Activated CD4-positive, alpha-beta T cell treated with anti-CD3 and anti-CD28 coated beads for 36 hours (primary cell): ENCODE measurements at regions not wholly inside any gene's neighbourhood (a gene's known extent, or its start where the extent isn't known, plus 50 kb on each side); places are given as distances from the start of the nearest gene placed in this dataset.
"Not testable (repeated sequence)": the region's sequence is repeated elsewhere in the genome, so short reads cannot be mapped to it uniquely, and the experiment has no call there.

Experiments
- ATAC-seq: fragments of 200-7000 bp; cut with Tn5 transposase; one replicate; pipeline ENCODE4 v1.10.0; 2021; ENCODE audit warnings: mild to moderate bottlenecking, moderate library complexity
- CTCF ChIA-PET: fragments of 350-600 bp; sonication (Branson Sonifier 250); formaldehyde crosslinking; loops from one replicate; lab custom pipeline; 2021; ENCODE audit warnings: antibody characterized with exemption; lab: Charles Lee
- POLR2A ChIA-PET: fragments of 350-600 bp; sonication (Branson Sonifier 250); formaldehyde crosslinking; loops from one replicate; lab custom pipeline; 2021; ENCODE audit warnings: antibody characterized with exemption, inconsistent platforms; lab: Charles Lee
- DNase-seq: peaks from one replicate; pipeline ENCODE4 v3.0.0-alpha.2; 2020
- H3K27ac Mint-ChIP-seq: one replicate; pipeline ENCODE4 v1.8.0; 2021; ENCODE audit warnings: mixed read lengths
- H3K27me3 Mint-ChIP-seq: one replicate; pipeline ENCODE4 v1.8.0; 2021; ENCODE audit warnings: mixed read lengths
- H3K36me3 Mint-ChIP-seq: one replicate; pipeline ENCODE4 v1.8.0; 2021; ENCODE audit warnings: low read depth, mixed read lengths
- H3K4me1 Mint-ChIP-seq: one replicate; pipeline ENCODE4 v1.8.0; 2021; ENCODE audit warnings: mixed read lengths
- H3K4me3 Mint-ChIP-seq: one replicate; pipeline ENCODE4 v1.8.0; 2021; ENCODE audit warnings: mild to moderate bottlenecking, moderate library complexity, mixed read lengths
- H3K9me3 Mint-ChIP-seq: one replicate; pipeline ENCODE4 v1.8.0; 2021; ENCODE audit warnings: low read depth, mixed read lengths
- intact Hi-C, 2 experiments: fragments of 100-400 bp; cut with DNase I in 1 of 2; cut with micrococcal nuclease in 1 of 2; formaldehyde crosslinking; loops; one replicate each; pipeline versions ENCODE4 v1.14.2 to v1.15.1; 2022 to 2024; cut with DNase I, micrococcal nuclease

DNA sequence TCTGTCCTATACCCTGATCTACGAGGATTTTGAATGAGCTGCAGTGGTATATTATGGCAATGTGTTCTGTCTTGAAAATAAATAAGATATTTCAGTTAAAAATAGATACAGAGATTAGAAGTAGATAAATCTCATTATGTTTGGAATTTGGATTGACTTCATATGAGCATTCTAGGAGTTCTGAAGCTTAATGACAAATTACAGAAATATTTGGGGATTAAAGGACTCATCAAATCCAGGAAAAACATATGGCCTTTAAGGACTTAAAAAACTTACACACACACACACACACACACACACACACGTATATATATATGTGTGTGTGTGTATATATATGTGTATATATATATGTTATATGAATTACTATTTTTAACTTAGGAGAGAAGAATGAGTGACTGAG, 446.9 kb upstream of the CD180 start:
- H3K27ac Mint-ChIP-seq = no peak overlapping the region
- H3K36me3 Mint-ChIP-seq = no peaks in the 10 kb centered on the region
- no peak overlapping the region for H3K4me3 Mint-ChIP-seq
- ATAC-seq (no peak), DNase-seq (no peak)
- CTCF ChIA-PET = no interaction called here
- no peaks in the 10 kb centered on the region for H3K27me3 Mint-ChIP-seq
- peaks cover 7% of the 10 kb centered on the region for H3K4me1 Mint-ChIP-seq
- intact Hi-C loops = no loop called here
- peaks cover 3% of the 10 kb centered on the region for H3K9me3 Mint-ChIP-seq
- POLR2A ChIA-PET = no interaction called here

- Mint-ChIP-seq H3K27me3 (no peaks in the 10 kb centered on the region), H3K9me3 (peaks cover 3% of the 10 kb centered on the region), H3K4me3 (no peak overlapping the region), H3K36me3 (no peaks in the 10 kb centered on the region), H3K4me1 (no peaks in the 10 kb centered on the region), H3K27ac (no peak overlapping the region)
- DNase-seq (no peak), ATAC-seq (no peak)
- POLR2A ChIA-PET = no interaction called here
- intact Hi-C loops = no loop called here
- CTCF ChIA-PET = no interaction called here
These were observed 443.4 kb upstream of the CD180 start for GRCh38 chr5:67639976-67640375.

DNA sequence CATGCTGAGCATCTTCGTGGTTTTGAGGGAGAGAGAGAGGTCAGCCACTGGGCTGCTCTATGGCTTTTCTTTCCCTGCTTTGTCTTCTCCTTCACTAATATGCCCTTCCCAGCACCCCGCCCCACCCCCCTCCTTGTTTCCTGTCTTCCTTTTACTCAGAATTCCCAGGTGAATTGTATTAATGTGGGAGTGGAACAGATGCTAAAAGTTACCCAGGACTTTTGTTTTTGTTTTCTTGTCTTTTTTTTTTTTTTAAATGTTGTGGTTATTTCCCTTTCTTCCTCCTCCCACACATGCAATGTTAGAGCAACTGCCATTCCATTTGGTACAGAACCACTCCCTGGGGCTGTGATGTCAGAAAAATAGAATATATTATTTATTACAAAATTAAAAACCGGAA, 442.7 kb upstream of the CD180 start:
- Mint-ChIP-seq H3K4me3 (no peak overlapping the region), H3K27me3 (peaks cover 2% of the 10 kb centered on the region), H3K9me3 (peaks cover 6% of the 10 kb centered on the region), H3K4me1 (no peaks in the 10 kb centered on the region), H3K27ac (no peak overlapping the region), H3K36me3 (no peaks in the 10 kb centered on the region)
- intact Hi-C loops = no loop called here
- ATAC-seq (no peak), DNase-seq (no peak)
- ChIA-PET POLR2A (no interaction called here), CTCF (no interaction called here)

- Mint-ChIP-seq H3K4me1 (no peaks in the 10 kb centered on the region), H3K4me3 (no peak overlapping the region), H3K36me3 (no peaks in the 10 kb centered on the region), H3K9me3 (peaks cover 3% of the 10 kb centered on the region), H3K27me3 (peaks cover 2% of the 10 kb centered on the region), H3K27ac (no peak overlapping the region)
- ChIA-PET CTCF (no interaction called here), POLR2A (no interaction called here)
- intact Hi-C loops = no loop called here
- ATAC-seq (no peak), DNase-seq (no peak)
These were observed 440.4 kb upstream of the CD180 start for GRCh38 chr5:67636850-67637524.

GRCh38 chr5:67636091-67636490, 439.5 kb upstream of the CD180 start:
- Mint-ChIP-seq H3K9me3 (peaks cover 6% of the 10 kb centered on the region), H3K27ac (no peak overlapping the region), H3K4me1 (no peaks in the 10 kb centered on the region), H3K27me3 (peaks cover 2% of the 10 kb centered on the region), H3K36me3 (peaks cover 2% of the 10 kb centered on the region), H3K4me3 (no peak overlapping the region)
- ChIA-PET CTCF (no interaction called here), POLR2A (no interaction called here)
- no peak for DNase-seq
- no peak for ATAC-seq
- intact Hi-C loops = no loop called here

DNA sequence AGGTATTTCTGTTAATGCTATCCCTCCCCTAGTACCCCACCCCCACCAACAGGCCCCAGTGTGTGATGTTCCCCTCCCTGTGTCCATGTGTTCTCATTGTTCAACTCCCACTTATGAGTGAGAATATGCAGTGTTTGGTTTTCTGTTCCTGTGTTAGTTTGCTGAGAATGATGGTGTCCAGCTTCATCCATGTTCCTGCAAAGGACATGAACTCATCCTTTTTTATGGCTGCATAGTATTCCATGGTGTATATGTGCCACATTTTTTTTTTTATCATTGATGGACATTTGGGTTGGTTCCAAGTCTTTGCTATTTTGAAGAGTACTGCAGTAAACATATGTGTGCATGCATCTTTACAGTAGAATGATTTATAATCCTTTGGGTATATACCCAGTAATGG, 430.5 kb upstream of the CD180 start:
- H3K36me3 Mint-ChIP-seq, H3K4me1 Mint-ChIP-seq, CTCF ChIA-PET, POLR2A ChIA-PET, DNase-seq, H3K4me3 Mint-ChIP-seq, H3K9me3 Mint-ChIP-seq, H3K27me3 Mint-ChIP-seq, H3K27ac Mint-ChIP-seq, intact Hi-C loops, ATAC-seq: not testable (repeated sequence)

- H3K9me3 Mint-ChIP-seq = no peaks in the 10 kb centered on the region
- no peak for ATAC-seq
These were observed 426.5 kb upstream of the CD180 start for GRCh38 chr5:67623078-67623477.

GRCh38 chr5:67620424-67621397, 424.1 kb upstream of the CD180 start:
- CTCF ChIA-PET = no interaction called here
- no peaks in the 10 kb centered on the region for H3K9me3 Mint-ChIP-seq

More at GRCh38 chr5:67623078-67623477, 426.5 kb upstream of the CD180 start:
- Mint-ChIP-seq H3K4me1 (peaks cover 18% of the 10 kb centered on the region), H3K27me3 (peaks cover 2% of the 10 kb centered on the region), H3K27ac (no peak overlapping the region), H3K4me3 (no peak overlapping the region), H3K36me3 (no peaks in the 10 kb centered on the region)
- intact Hi-C loops = no loop called here
- CTCF ChIA-PET = no interaction called here
- POLR2A ChIA-PET = interaction anchor here (0.6 kb wide), 1 partner anchor 1092 kb away, joined by 3 read pairs; no protein-coding TSS in a partner anchor
- no peak for DNase-seq

GRCh38 chr5:67619636-67620035, 423.0 kb upstream of the CD180 start:
- POLR2A ChIA-PET = no interaction called here
- ATAC-seq = no peak
- no peak for DNase-seq
- Mint-ChIP-seq H3K36me3 (no peaks in the 10 kb centered on the region), H3K27ac (no peak overlapping the region), H3K4me3 (no peak overlapping the region), H3K4me1 (peaks cover 18% of the 10 kb centered on the region), H3K27me3 (peaks cover 2% of the 10 kb centered on the region), H3K9me3 (no peaks in the 10 kb centered on the region)
- CTCF ChIA-PET = no interaction called here
- intact Hi-C loops = no loop called here

More at GRCh38 chr5:67620424-67621397, 424.1 kb upstream of the CD180 start:
- intact Hi-C loops = no loop called here
- Mint-ChIP-seq H3K27ac (no peak overlapping the region), H3K4me3 (no peak overlapping the region), H3K4me1 (peaks cover 18% of the 10 kb centered on the region), H3K36me3 (no peaks in the 10 kb centered on the region), H3K27me3 (peaks cover 2% of the 10 kb centered on the region)
- peak; percentile 61 for ATAC-seq
- POLR2A ChIA-PET = no interaction called here
- no peak for DNase-seq

DNA sequence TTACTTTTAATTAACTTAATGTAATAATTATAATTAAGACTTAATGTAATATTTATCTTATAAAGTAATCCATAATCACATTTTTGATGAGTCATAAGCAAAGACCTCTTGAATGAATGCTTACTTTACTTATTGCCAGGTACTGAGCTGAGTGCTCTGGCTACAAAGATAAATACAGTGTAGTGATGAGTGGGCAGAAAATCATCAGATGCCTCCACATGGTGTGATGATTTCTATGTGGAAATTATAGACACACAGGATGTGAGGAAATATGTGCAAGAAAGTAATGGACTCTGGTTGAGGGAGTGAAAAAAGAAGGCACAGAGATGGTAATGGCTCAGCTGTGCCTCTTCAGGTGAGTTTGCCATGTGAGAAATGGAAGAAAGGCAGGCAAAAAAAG, 422.6 kb upstream of the CD180 start:
- intact Hi-C loops = no loop called here
- ATAC-seq (peak; percentile 63), DNase-seq (no peak)
- Mint-ChIP-seq H3K4me1 (peaks cover 18% of the 10 kb centered on the region), H3K4me3 (no peak overlapping the region), H3K9me3 (no peaks in the 10 kb centered on the region), H3K36me3 (no peaks in the 10 kb centered on the region), H3K27ac (no peak overlapping the region), H3K27me3 (peaks cover 2% of the 10 kb centered on the region)
- CTCF ChIA-PET = interaction anchor here (0.6 kb wide), 1 partner anchor 636 kb away, joined by 6 read pairs; no protein-coding TSS in a partner anchor
- POLR2A ChIA-PET = no interaction called here

GRCh38 chr5:67617051-67617450, 420.5 kb upstream of the CD180 start:
- H3K9me3 Mint-ChIP-seq = no peaks in the 10 kb centered on the region
- no peak overlapping the region for H3K27ac Mint-ChIP-seq
- peaks cover 19% of the 10 kb centered on the region for H3K4me1 Mint-ChIP-seq
- H3K27me3 Mint-ChIP-seq = peaks cover 5% of the 10 kb centered on the region
- CTCF ChIA-PET = interaction anchor here (0.6 kb wide), 1 partner anchor 257 kb away, joined by 3 read pairs; no protein-coding TSS in a partner anchor
- DNase-seq = no peak
- POLR2A ChIA-PET = no interaction called here
- no peak overlapping the region for H3K4me3 Mint-ChIP-seq
- H3K36me3 Mint-ChIP-seq = no peaks in the 10 kb centered on the region
- intact Hi-C loops = no loop called here
- no peak for ATAC-seq

GRCh38 chr5:67612961-67613360, 416.4 kb upstream of the CD180 start:
- Mint-ChIP-seq H3K4me3 (no peak overlapping the region), H3K27ac (no peak overlapping the region), H3K9me3 (no peaks in the 10 kb centered on the region), H3K4me1 (peaks cover 2% of the 10 kb centered on the region), H3K36me3 (no peaks in the 10 kb centered on the region), H3K27me3 (peaks cover 3% of the 10 kb centered on the region)
- DNase-seq (no peak), ATAC-seq (no peak)
- ChIA-PET POLR2A (no interaction called here), CTCF (no interaction called here)
- intact Hi-C loops = no loop called here
